Osteoblast (primary cell): ENCODE measurements at regions not wholly inside any gene's neighbourhood (a gene's known extent, or its start where the extent isn't known, plus 50 kb on each side); places are given as distances from the start of the nearest gene placed in this dataset.

ENCODE experiments used
- DNase-seq: peaks from one replicate; pipeline ENCODE4 v3.0.0; 2011; ENCODE audit warnings: low spot score, mixed read lengths; ENCODE audit not compliant: insufficient read length; ENCODE audit errors: missing footprints
- H2AFZ ChIP-seq: 2 replicates; pipeline ENCODE4 v1.6.0; 2011; ENCODE audit warnings: mild to moderate bottlenecking, low read length
- H3K27ac ChIP-seq: 2 replicates; pipeline ENCODE4 v1.5.1; 2011; ENCODE audit warnings: mild to moderate bottlenecking, low read depth, low read length, moderate library complexity
- H3K27me3 ChIP-seq: 2 replicates; pipeline ENCODE4 v1.6.0; 2012; ENCODE audit warnings: mild to moderate bottlenecking, control low read depth, inconsistent platforms, low read length, moderate library complexity; ENCODE audit not compliant: insufficient read depth
- H3K36me3 ChIP-seq: 2 replicates; pipeline ENCODE4 v1.5.1; 2011; ENCODE audit warnings: mild to moderate bottlenecking, low read length, control low read depth, moderate library complexity; ENCODE audit not compliant: insufficient read depth
- H3K4me1 ChIP-seq: 2 replicates; pipeline ENCODE4 v1.5.1; 2011; ENCODE audit warnings: mild to moderate bottlenecking, low read length, control low read depth, moderate library complexity; ENCODE audit not compliant: insufficient read depth
- H3K4me2 ChIP-seq: 2 replicates; pipeline ENCODE4 v1.6.0; 2011; ENCODE audit warnings: mild to moderate bottlenecking, low read length; ENCODE audit not compliant: insufficient read depth
- H3K4me3 ChIP-seq: fragments of 200-600 bp; sonication (generic); 3 replicates; pipeline ENCODE4 v1.5.1; 2012; ENCODE audit warnings: mild to moderate bottlenecking, low read length, inconsistent platforms; ENCODE audit not compliant: insufficient read depth
- H3K79me2 ChIP-seq: 2 replicates; pipeline ENCODE4 v1.6.0; 2012; ENCODE audit warnings: mild to moderate bottlenecking, low read length, control low read depth, inconsistent platforms; ENCODE audit not compliant: insufficient read depth
- H3K9me3 ChIP-seq: 2 replicates; pipeline ENCODE4 v1.5.1; 2011; ENCODE audit warnings: low read depth, low read length, control low read depth
- H4K20me1 ChIP-seq: 2 replicates; pipeline ENCODE4 v1.6.0; 2012; ENCODE audit warnings: mild to moderate bottlenecking, low read length, control low read depth; ENCODE audit not compliant: insufficient read depth
- TF ChIP-seq, protein P1 (sequence below): IDR thresholded peaks from 2 replicates; pipeline ENCODE4 v1.5.1; 2011; ENCODE audit warnings: mild to moderate bottlenecking, low read depth, low read length, moderate library complexity; ENCODE audit errors: extremely low read depth

GRCh38 chr10:85508159-85508558 is 858.4 kb downstream of the GRID1 start:
- H3K79me2 ChIP-seq, result no peaks in the 10 kb centered on the region
- TF ChIP-seq, protein P1, sequence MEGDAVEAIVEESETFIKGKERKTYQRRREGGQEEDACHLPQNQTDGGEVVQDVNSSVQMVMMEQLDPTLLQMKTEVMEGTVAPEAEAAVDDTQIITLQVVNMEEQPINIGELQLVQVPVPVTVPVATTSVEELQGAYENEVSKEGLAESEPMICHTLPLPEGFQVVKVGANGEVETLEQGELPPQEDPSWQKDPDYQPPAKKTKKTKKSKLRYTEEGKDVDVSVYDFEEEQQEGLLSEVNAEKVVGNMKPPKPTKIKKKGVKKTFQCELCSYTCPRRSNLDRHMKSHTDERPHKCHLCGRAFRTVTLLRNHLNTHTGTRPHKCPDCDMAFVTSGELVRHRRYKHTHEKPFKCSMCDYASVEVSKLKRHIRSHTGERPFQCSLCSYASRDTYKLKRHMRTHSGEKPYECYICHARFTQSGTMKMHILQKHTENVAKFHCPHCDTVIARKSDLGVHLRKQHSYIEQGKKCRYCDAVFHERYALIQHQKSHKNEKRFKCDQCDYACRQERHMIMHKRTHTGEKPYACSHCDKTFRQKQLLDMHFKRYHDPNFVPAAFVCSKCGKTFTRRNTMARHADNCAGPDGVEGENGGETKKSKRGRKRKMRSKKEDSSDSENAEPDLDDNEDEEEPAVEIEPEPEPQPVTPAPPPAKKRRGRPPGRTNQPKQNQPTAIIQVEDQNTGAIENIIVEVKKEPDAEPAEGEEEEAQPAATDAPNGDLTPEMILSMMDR, result no peak
- no peak overlapping the region for H3K4me2 ChIP-seq
- H4K20me1 ChIP-seq, result no peaks in the 10 kb centered on the region
- H3K4me3 ChIP-seq, result no peak overlapping the region
- no peaks in the 10 kb centered on the region for H3K4me1 ChIP-seq
- no peaks in the 10 kb centered on the region for H3K27me3 ChIP-seq
- no peak overlapping the region for H2AFZ ChIP-seq
- H3K9me3 ChIP-seq, result no peaks in the 10 kb centered on the region
- no peak for DNase-seq
- H3K36me3 ChIP-seq, result no peaks in the 10 kb centered on the region
- H3K27ac ChIP-seq, result no peak overlapping the region

DNA sequence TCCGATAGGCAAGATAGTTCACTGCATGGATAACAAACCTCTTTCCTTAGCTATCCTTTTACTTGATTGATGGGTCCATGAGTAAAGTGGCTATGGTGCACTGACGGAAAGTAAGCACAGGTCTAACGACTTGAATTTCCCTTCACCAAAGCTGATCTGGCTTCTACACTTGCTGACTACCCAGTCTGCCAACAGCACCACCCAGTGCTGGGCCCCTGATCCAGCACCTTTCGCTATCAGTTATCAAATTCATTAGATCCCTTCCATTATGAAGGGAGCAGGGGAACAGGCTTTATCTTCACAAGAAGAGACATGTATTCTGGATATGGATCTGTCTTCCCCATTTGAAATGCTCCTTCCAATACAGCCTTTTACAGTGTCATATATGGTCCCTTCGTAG is 855.9 kb downstream of the GRID1 start:
- Histone ChIP-seq H3K4me3 (no peak overlapping the region), H3K79me2 (no peaks in the 10 kb centered on the region), H3K9me3 (no peaks in the 10 kb centered on the region), H3K27me3 (no peaks in the 10 kb centered on the region), H3K4me1 (no peaks in the 10 kb centered on the region), H3K36me3 (no peaks in the 10 kb centered on the region), H4K20me1 (no peaks in the 10 kb centered on the region), H3K4me2 (no peak overlapping the region), H2AFZ (no peak overlapping the region), H3K27ac (no peak overlapping the region)
- TF ChIP-seq, protein P1, result no peak
- DNase-seq, result no peak

DNA sequence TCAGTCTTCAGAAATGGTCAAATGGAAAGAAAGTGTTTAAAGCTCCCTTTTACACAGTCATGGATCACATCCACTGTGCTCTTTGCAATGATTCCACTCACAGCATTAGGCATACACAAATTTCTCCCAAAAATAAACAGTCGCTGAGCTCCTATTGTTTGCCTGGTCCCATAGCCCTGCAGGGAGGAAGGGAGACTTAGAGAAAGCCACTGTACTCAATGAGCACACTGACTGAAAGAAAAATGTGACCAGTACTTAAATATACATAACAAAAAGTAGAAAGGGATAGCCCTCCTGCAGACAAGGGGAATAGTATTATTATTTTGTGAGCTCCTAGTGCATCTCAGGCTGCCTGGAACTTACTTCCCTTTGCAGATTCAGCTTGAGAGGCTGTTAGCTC is 853.2 kb downstream of the GRID1 start:
- no peak for DNase-seq
- H2AFZ ChIP-seq, result no peak overlapping the region
- TF ChIP-seq, protein P1, result no peak
- no peaks in the 10 kb centered on the region for H4K20me1 ChIP-seq
- no peaks in the 10 kb centered on the region for H3K36me3 ChIP-seq
- H3K4me2 ChIP-seq, result no peak overlapping the region
- no peaks in the 10 kb centered on the region for H3K27me3 ChIP-seq
- H3K79me2 ChIP-seq, result no peaks in the 10 kb centered on the region
- no peak overlapping the region for H3K27ac ChIP-seq
- H3K9me3 ChIP-seq, result no peaks in the 10 kb centered on the region
- H3K4me1 ChIP-seq, result no peaks in the 10 kb centered on the region
- no peak overlapping the region for H3K4me3 ChIP-seq

DNA sequence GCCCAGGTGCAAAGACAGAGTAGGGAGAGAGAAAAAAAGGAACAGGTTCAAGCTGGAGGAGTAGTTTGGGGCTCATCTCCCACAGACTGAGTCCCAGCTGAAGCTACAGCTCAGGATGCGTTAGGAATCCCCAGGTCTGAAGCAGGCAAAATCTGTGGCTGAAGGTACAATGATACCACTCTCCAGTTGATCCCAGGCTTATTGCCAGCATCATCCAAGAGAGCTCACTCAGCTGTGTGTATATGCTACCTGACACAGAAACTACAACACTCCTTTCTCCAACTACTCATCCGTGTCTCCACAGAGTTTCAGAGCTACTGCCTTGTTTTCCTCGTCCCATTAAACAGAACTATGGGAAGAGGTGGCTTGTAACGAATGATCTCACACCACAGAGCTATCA is 851.3 kb downstream of the GRID1 start:
- Histone ChIP-seq H3K4me1 (no peaks in the 10 kb centered on the region), H2AFZ (no peak overlapping the region), H3K27me3 (no peaks in the 10 kb centered on the region), H3K36me3 (no peaks in the 10 kb centered on the region), H3K9me3 (no peaks in the 10 kb centered on the region), H3K4me2 (no peak overlapping the region), H3K4me3 (no peak overlapping the region), H3K27ac (no peak overlapping the region), H3K79me2 (no peaks in the 10 kb centered on the region), H4K20me1 (no peaks in the 10 kb centered on the region)
- DNase-seq, result no peak
- TF ChIP-seq, protein P1, result no peak
